WERI-Rb-1 (cell line): ENCODE measurements at regions not wholly inside any gene's neighbourhood (a gene's known extent, or its start where the extent isn't known, plus 50 kb on each side); places are given as distances from the start of the nearest gene placed in this dataset.

ENCODE experiments used
- DNase-seq: peaks from one replicate; pipeline ENCODE4 v3.0.0-alpha.2; 2020
- H3K27ac ChIP-seq: fragments of 250-450 bp; sonication (Bioruptor Pico); 2 replicates; pipeline ENCODE4 v1.5.1; 2020; ENCODE audit warnings: mild to moderate bottlenecking, moderate library complexity
- H3K27me3 ChIP-seq: fragments of 250-450 bp; sonication (Bioruptor Pico); 2 replicates; pipeline ENCODE4 v1.5.1; 2021; ENCODE audit warnings: mild to moderate bottlenecking, low read depth, moderate library complexity; ENCODE audit not compliant: insufficient read depth, severe bottlenecking
- H3K36me3 ChIP-seq: fragments of 250-450 bp; sonication (Bioruptor Pico); 2 replicates; pipeline ENCODE4 v1.5.1; 2020; ENCODE audit warnings: mild to moderate bottlenecking, moderate library complexity
- H3K4me3 ChIP-seq: 2 replicates; pipeline ENCODE4 v1.5.1; 2011; ENCODE audit warnings: low read depth, mild to moderate bottlenecking, control low read depth, low read length
- H3K9me3 ChIP-seq: fragments of 250-450 bp; sonication (Bioruptor Pico); 2 replicates; pipeline ENCODE4 v1.5.1; 2021; ENCODE audit warnings: mild to moderate bottlenecking, moderate library complexity; ENCODE audit not compliant: severe bottlenecking
- TF ChIP-seq, protein P1 (sequence below): IDR thresholded peaks from 2 replicates; pipeline ENCODE4 v1.5.1; 2011; ENCODE audit warnings: low read depth, mild to moderate bottlenecking, control low read depth, inconsistent platforms, low read length

DNA sequence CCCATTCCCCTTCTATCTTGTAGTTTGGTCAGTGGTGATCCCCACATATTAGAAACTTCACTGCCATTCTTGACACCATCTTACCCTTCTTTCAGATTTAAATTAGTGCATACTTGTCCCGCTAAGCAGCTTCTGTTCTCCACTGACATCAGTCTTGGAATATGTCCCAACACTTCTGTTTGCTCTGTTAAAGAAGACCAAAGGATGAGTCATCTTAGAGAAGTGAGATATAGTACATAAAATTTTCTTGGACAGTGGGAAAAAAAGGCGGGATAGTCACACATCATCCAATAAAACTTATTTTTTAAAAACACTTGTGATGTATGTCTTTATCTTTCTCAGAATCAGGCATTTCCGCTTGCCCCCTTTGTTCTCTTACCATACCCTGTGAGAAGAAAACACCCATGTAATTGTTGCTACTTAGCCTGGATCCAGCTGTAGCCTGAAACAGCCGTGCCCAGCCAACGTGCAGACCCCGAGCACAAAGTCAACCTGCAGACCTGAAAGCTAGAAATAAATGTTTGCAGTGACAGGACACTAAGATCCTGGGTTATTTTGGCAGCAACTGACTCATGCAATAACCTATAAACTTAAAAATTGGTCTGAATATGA lies 100.1 kb upstream of the PDE3A start:
- Histone ChIP-seq H3K27me3 (no peaks in the 10 kb centered on the region), H3K27ac (no peak overlapping the region), H3K4me3 (no peak overlapping the region), H3K9me3 (no peaks in the 10 kb centered on the region), H3K36me3 (no peaks in the 10 kb centered on the region)
- DNase-seq, result no peak
- TF ChIP-seq, protein P1, sequence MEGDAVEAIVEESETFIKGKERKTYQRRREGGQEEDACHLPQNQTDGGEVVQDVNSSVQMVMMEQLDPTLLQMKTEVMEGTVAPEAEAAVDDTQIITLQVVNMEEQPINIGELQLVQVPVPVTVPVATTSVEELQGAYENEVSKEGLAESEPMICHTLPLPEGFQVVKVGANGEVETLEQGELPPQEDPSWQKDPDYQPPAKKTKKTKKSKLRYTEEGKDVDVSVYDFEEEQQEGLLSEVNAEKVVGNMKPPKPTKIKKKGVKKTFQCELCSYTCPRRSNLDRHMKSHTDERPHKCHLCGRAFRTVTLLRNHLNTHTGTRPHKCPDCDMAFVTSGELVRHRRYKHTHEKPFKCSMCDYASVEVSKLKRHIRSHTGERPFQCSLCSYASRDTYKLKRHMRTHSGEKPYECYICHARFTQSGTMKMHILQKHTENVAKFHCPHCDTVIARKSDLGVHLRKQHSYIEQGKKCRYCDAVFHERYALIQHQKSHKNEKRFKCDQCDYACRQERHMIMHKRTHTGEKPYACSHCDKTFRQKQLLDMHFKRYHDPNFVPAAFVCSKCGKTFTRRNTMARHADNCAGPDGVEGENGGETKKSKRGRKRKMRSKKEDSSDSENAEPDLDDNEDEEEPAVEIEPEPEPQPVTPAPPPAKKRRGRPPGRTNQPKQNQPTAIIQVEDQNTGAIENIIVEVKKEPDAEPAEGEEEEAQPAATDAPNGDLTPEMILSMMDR, result no peak

DNA sequence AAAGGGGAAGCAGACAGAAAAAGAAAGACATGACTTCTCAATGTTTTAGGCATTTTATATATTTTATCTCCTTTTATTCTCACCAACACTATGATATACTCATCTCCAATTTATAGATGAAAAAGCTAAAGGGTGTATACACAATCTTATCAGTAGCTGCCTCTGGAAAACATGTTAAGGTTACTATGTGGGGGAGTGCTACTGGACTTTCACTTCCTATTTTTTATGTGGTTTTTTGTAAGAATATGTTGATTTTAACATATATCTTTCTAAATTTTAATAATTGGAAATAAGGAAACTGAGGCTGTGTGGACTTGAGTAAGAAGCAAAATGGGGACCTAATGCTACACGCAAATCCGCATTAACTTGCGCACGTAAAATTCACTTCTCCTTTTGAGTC lies 99.6 kb upstream of the PDE3A start:
- H3K27me3 ChIP-seq, result no peaks in the 10 kb centered on the region
- H3K4me3 ChIP-seq, result no peak overlapping the region
- H3K9me3 ChIP-seq, result no peaks in the 10 kb centered on the region
- DNase-seq, result no peak
- no peak overlapping the region for H3K27ac ChIP-seq
- TF ChIP-seq, protein P1, result no peak
- no peaks in the 10 kb centered on the region for H3K36me3 ChIP-seq

DNA sequence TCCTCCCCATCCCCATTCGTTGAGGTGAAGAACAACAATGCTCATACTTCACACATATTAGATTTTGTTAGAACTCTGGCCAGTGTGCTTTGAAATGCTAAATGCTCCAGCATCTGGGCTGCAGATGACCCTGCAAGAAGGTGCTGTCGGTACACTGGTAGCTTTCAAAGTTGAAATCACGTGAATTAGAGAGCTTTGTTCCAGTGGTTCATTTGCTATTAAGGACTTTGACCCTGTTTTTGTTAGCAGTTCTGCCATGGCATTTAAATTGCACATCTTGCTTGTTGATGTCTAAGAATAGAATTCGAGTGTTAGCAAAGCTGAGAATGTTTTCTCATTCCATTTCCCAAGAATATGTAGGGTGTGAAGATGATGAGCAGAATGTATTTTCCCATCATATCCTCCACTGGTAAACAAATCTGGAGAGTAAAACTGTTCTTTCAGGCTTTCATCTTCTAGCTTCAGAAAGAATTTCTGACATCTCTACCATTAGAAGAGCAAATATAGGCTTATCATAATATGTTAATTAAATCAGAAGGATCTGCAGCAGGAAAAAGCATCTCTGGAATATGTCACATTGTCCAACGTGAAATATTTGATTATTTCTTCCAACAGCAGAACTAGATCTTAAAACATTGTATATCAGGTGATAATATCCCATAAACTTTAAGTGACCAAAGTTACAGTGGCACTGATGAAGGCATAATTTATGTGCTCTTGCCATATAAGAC lies 98.8 kb upstream of the PDE3A start:
- no peaks in the 10 kb centered on the region for H3K27me3 ChIP-seq
- no peak overlapping the region for H3K4me3 ChIP-seq
- H3K27ac ChIP-seq, result no peak overlapping the region
- TF ChIP-seq, protein P1, result no peak
- H3K9me3 ChIP-seq, result no peaks in the 10 kb centered on the region
- no peak for DNase-seq
- no peaks in the 10 kb centered on the region for H3K36me3 ChIP-seq

DNA sequence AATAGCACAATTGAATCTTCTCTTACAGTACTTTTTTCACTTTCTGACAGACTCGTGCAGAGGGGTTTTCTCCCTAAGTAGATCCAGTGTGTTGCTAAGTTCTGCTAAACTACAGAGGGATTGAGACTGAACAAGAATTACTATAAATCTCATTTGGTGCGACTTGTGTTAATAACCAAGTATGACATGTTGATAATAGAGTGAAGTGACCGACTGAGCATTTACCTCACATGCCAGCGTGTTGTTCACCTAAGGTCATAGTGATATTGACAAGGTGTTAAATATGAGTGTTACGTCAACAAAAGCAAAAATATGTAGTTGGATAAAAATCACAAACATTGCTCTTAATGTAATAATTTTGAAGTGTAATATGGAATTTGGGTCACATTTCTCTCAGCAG lies 97.8 kb upstream of the PDE3A start:
- Histone ChIP-seq H3K27me3 (no peaks in the 10 kb centered on the region), H3K36me3 (no peaks in the 10 kb centered on the region), H3K9me3 (no peaks in the 10 kb centered on the region), H3K4me3 (no peak overlapping the region), H3K27ac (no peak overlapping the region)
- no peak for DNase-seq
- TF ChIP-seq, protein P1, result no peak

DNA sequence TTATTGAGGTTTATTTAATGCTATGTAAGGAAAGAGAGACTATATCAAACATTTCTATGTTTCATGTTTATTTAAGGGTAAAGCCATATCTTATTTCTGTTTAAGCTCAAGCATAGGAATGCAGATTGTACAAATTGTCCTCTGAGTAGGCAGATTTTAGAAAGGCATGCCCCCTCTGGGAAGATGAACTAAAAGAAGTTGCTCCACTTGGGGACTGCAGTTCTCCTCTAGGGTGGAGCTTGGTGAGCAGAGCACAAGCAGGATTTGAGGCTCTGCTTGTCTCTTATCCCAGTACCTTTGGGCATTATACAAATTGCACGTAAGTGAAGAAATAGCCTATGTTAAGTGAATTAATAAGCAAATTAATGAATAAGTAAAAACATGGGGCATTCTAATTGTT lies 96.2 kb upstream of the PDE3A start:
- TF ChIP-seq, protein P1, result no peak
- DNase-seq, result no peak

More for the DNA sequence above, 96.2 kb upstream of the PDE3A start:
- no peaks in the 10 kb centered on the region for H3K27me3 ChIP-seq
- no peak overlapping the region for H3K4me3 ChIP-seq
- H3K9me3 ChIP-seq, result no peaks in the 10 kb centered on the region
- no peaks in the 10 kb centered on the region for H3K36me3 ChIP-seq
- no peak overlapping the region for H3K27ac ChIP-seq
